PC-9 (cell line): ENCODE measurements at regions not wholly inside any gene's neighbourhood (a gene's known extent, or its start where the extent isn't known, plus 50 kb on each side); places are given as distances from the start of the nearest gene placed in this dataset.

Experiments used
- BruUV-seq: library from RNA; stranded (reverse); fragments of 400-500 nt; replicated peaks from 2 replicates; lab custom pipeline; 2021; lab: Mats Ljungman, UMichigan
- CTCF ChIA-PET: fragments of 300-600 bp; sonication (Branson Sonifier 250); formaldehyde crosslinking; loops from one replicate; lab custom pipeline; 2022; ENCODE audit warnings: antibody characterized with exemption; lab: Charles Lee
- POLR2A ChIA-PET: fragments of 300-600 bp; sonication (Branson Sonifier 250); formaldehyde crosslinking; loops from one replicate; lab custom pipeline; 2022; ENCODE audit warnings: antibody characterized with exemption; ENCODE audit not compliant: unreplicated experiment; lab: Charles Lee
- DNase-seq, 2 experiments: peaks; one replicate each; pipeline versions ENCODE4 v3.0.0 to v3.0.0-alpha.2; 2015 to 2022; ENCODE audit warnings: mixed read lengths in 1 of 2
- H2AFZ ChIP-seq: fragments of 200-600 bp; sonication (generic); 2 replicates; pipeline ENCODE4 v1.8.1; 2017; ENCODE audit warnings: antibody characterized with exemption
- H3F3A ChIP-seq: fragments of 200-600 bp; sonication (generic); 2 replicates; pipeline ENCODE4 v1.8.1; 2017; ENCODE audit warnings: antibody characterized with exemption, mild to moderate bottlenecking, low read depth; ENCODE audit not compliant: insufficient read depth
- H3K27ac ChIP-seq: fragments of 200-600 bp; sonication (generic); 2 replicates; pipeline ENCODE4 v1.6.1; 2016; ENCODE audit warnings: mixed run types
- H3K27me3 ChIP-seq: fragments of 200-600 bp; sonication (generic); 2 replicates; pipeline ENCODE4 v1.6.1; 2016; ENCODE audit warnings: low read depth, mixed run types; ENCODE audit not compliant: insufficient read depth
- H3K36me3 ChIP-seq: fragments of 200-600 bp; sonication (generic); 2 replicates; pipeline ENCODE4 v1.6.1; 2016; ENCODE audit warnings: low read depth, mixed run types
- H3K4me1 ChIP-seq: fragments of 200-600 bp; sonication (generic); replicated peaks from 2 replicates; pipeline ENCODE4 v1.6.1; 2016; ENCODE audit warnings: mixed run types; ENCODE audit not compliant: insufficient read depth
- H3K4me2 ChIP-seq: fragments of 200-600 bp; sonication (generic); 2 replicates; pipeline ENCODE4 v1.6.1; 2017; ENCODE audit warnings: mixed run types
- H3K4me3 ChIP-seq: fragments of 200-600 bp; sonication (generic); 2 replicates; pipeline ENCODE4 v1.6.1; 2016; ENCODE audit warnings: mixed run types
- H3K79me2 ChIP-seq: fragments of 200-600 bp; sonication (generic); 2 replicates; pipeline ENCODE4 v1.6.1; 2017; ENCODE audit warnings: low read depth, mixed run types
- H3K9me2 ChIP-seq: fragments of 200-600 bp; sonication (generic); 2 replicates; pipeline ENCODE4 v1.8.1; 2017; ENCODE audit warnings: mild to moderate bottlenecking; ENCODE audit not compliant: insufficient read depth
- H3K9me3 ChIP-seq: fragments of 200-600 bp; sonication (generic); 2 replicates; pipeline ENCODE4 v1.8.1; 2016; ENCODE audit warnings: low read depth; ENCODE audit not compliant: insufficient read depth
- H4K20me1 ChIP-seq: fragments of 200-600 bp; sonication (generic); 2 replicates; pipeline ENCODE4 v1.8.1; 2017; ENCODE audit not compliant: insufficient read depth
- EZH2 ChIP-seq: fragments of 200-600 bp; sonication (generic); IDR thresholded peaks from 2 replicates; pipeline ENCODE4 v1.8.0; 2017; ENCODE audit warnings: antibody characterized with exemption, low read depth
- intact Hi-C: fragments of 100-400 bp; cut with micrococcal nuclease; formaldehyde crosslinking; loops from one replicate; pipeline ENCODE4 v1.10.0; 2022; ENCODE audit not compliant: unreplicated experiment
- TF ChIP-seq, protein P1 (sequence below): fragments of 200-600 bp; sonication (generic); conservative IDR thresholded peaks from 2 replicates; pipeline ENCODE4 v1.6.1; 2017; ENCODE audit warnings: mixed run types, antibody characterized with exemption, mild to moderate bottlenecking, moderate library complexity

DNA sequence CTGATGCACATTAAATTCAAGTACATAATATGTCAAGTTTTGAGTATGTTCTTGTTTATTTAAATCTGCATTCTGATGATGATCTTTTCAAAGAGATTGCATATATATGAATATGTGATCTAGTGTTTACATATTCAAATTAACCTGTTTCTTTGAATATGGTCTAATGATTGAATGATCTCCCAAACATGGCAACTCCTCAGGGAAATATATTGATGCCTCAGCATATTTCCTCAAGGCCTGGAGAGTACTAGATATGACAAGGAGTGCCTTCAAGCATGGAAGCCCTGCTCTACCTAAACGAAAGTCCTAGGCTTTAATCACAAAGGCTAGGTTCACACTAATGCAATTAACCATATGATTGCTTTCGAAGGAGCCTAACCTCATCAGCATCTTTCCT lies 532.8 kb downstream of the ZIC1 start:
- ChIA-PET POLR2A (no interaction called here), CTCF (no interaction called here)
- H3K4me3 ChIP-seq = no peak overlapping the region
- BruUV-seq = no TSS peak
- H3K79me2 ChIP-seq = no peaks in the 10 kb centered on the region
- H3F3A ChIP-seq = no peaks in the 10 kb centered on the region
- peaks cover 11% of the 10 kb centered on the region for H3K4me1 ChIP-seq
- no peak for TF ChIP-seq EZH2
- TF ChIP-seq, protein P1, sequence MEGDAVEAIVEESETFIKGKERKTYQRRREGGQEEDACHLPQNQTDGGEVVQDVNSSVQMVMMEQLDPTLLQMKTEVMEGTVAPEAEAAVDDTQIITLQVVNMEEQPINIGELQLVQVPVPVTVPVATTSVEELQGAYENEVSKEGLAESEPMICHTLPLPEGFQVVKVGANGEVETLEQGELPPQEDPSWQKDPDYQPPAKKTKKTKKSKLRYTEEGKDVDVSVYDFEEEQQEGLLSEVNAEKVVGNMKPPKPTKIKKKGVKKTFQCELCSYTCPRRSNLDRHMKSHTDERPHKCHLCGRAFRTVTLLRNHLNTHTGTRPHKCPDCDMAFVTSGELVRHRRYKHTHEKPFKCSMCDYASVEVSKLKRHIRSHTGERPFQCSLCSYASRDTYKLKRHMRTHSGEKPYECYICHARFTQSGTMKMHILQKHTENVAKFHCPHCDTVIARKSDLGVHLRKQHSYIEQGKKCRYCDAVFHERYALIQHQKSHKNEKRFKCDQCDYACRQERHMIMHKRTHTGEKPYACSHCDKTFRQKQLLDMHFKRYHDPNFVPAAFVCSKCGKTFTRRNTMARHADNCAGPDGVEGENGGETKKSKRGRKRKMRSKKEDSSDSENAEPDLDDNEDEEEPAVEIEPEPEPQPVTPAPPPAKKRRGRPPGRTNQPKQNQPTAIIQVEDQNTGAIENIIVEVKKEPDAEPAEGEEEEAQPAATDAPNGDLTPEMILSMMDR = no peak
- no peak for DNase-seq
- no peaks in the 10 kb centered on the region for H4K20me1 ChIP-seq
- no peak overlapping the region for H3K27ac ChIP-seq
- H3K27me3 ChIP-seq = no peaks in the 10 kb centered on the region
- intact Hi-C loops = no loop called here
- H3K4me2 ChIP-seq = no peak overlapping the region
- H3K9me2 ChIP-seq = no peaks in the 10 kb centered on the region
- no peaks in the 10 kb centered on the region for H3K9me3 ChIP-seq
- no peaks in the 10 kb centered on the region for H3K36me3 ChIP-seq
- H2AFZ ChIP-seq = no peak overlapping the region

DNA sequence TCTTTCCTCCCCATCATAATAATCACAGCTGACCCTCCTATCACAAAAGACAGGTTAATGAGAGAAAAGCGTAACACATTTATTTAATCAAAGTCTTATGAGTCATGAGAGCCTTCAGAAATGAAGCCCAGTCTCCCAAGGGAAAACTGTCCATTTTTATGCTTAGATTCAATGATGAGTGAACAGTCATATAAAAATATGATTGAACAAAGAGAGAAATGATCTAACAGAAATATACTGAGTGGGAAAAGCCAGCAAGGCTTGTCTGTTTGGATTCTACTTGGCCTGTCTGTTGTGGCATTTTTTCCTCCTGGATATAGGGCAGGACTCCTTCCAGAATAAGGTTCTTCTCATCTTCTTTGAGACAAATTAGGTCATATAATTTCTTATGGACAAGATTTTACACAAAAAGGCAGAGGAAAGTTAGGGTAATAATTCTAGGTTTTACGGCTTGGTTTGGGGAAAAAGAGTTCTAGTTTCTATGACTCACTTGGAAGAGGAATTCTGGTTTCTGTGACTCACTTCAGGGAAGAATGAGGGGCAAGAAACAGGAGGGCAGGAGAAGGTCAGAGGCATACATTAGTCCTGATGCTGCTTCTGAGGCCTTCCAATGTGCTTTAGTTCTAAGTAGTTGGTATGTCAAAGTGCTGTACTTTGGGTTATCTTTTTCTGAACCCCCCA lies 534.2 kb downstream of the ZIC1 start:
- BruUV-seq = no TSS peak
- intact Hi-C loops = no loop called here
- H3K27ac ChIP-seq = peak overlapping the region; percentile 83
- TF ChIP-seq, protein P1 = no peak
- no peak for TF ChIP-seq EZH2
- H2AFZ ChIP-seq = peak overlapping the region; percentile 77
- H3K9me2 ChIP-seq = no peaks in the 10 kb centered on the region
- no peak overlapping the region for H3K4me3 ChIP-seq
- peak; percentile 27 to 54 for DNase-seq
- peaks cover 11% of the 10 kb centered on the region for H3K4me1 ChIP-seq
- H3F3A ChIP-seq = no peaks in the 10 kb centered on the region
- H3K27me3 ChIP-seq = no peaks in the 10 kb centered on the region
- no peaks in the 10 kb centered on the region for H3K9me3 ChIP-seq
- H4K20me1 ChIP-seq = no peaks in the 10 kb centered on the region
- ChIA-PET POLR2A (no interaction called here), CTCF (no interaction called here)
- no peaks in the 10 kb centered on the region for H3K36me3 ChIP-seq
- H3K4me2 ChIP-seq = peak overlapping the region; percentile 51
- H3K79me2 ChIP-seq = no peaks in the 10 kb centered on the region

DNA sequence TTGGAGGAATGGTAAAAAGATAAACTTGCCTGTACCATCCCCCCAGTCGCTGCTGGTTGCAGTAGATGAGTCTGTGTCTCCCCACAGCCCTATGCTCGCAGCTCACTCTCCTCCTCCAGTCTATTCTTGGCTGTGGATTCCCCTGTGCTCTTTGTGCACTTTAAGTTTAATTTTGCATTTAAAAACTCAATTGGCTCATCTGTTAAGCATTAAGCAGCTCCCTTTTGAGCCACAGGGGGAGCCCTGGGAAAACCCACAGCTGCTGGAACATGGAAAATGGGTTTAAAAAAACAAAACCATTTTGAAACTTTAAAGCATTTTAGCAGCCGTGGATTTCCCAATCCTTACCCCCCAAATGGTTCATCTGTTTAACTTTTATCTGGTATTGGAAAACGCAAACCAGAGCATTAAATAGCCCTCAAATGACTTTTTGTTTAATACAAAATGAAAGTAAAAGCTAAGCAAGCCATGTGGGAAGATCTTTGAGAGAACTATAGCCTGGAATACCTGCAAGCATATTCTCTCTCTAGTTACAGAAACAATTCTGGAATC lies 536.9 kb downstream of the ZIC1 start:
- DNase-seq = peak in 1 of 2 experiments; percentile 25
- H3K27me3 ChIP-seq = no peaks in the 10 kb centered on the region
- peaks cover 11% of the 10 kb centered on the region for H3K4me1 ChIP-seq
- no peaks in the 10 kb centered on the region for H3K9me2 ChIP-seq
- no peak for TF ChIP-seq EZH2
- TF ChIP-seq, protein P1 = peak; percentile 52
- H3K36me3 ChIP-seq = no peaks in the 10 kb centered on the region
- POLR2A ChIA-PET = no interaction called here
- no peak overlapping the region for H3K27ac ChIP-seq
- no peaks in the 10 kb centered on the region for H3K79me2 ChIP-seq
- peak overlapping the region; percentile 30; the same call in 1 of the 2 replicates for H3K4me3 ChIP-seq
- H2AFZ ChIP-seq = peak overlapping the region; percentile 74
- no peaks in the 10 kb centered on the region for H3F3A ChIP-seq
- CTCF ChIA-PET = interaction anchor here (0.6 kb wide), 1 partner anchor 124 kb away, joined by 3 read pairs; no protein-coding TSS in a partner anchor
- no peaks in the 10 kb centered on the region for H3K9me3 ChIP-seq
- BruUV-seq = no TSS peak
- H3K4me2 ChIP-seq = peak overlapping the region; percentile 59
- intact Hi-C loops = no loop called here
- no peaks in the 10 kb centered on the region for H4K20me1 ChIP-seq
